WTC11 (cell line): ENCODE measurements at regions not wholly inside any gene's neighbourhood (a gene's known extent, or its start where the extent isn't known, plus 50 kb on each side); places are given as distances from the start of the nearest gene placed in this dataset.

ENCODE experiments used
- ATAC-seq: fragments of 200-7000 bp; cut with Tn5 transposase; 2 replicates; pipeline ENCODE4 v1.10.0; 2021; ENCODE audit warnings: mild to moderate bottlenecking, moderate library complexity
- CTCF ChIA-PET: fragments of 300-600 bp; sonication (Branson Sonifier 250); formaldehyde crosslinking; loops from one replicate; lab custom pipeline; 2021; ENCODE audit warnings: antibody characterized with exemption; lab: Charles Lee
- POLR2A ChIA-PET: fragments of 350-600 bp; sonication (Branson Sonifier 250); formaldehyde crosslinking; loops from one replicate; lab custom pipeline; 2021; ENCODE audit warnings: antibody characterized with exemption; lab: Charles Lee
- DNase-seq: peaks from one replicate; pipeline ENCODE4 v3.0.0; 2021; ENCODE audit warnings: low spot score
- H3K27ac Mint-ChIP-seq: 2 replicates; pipeline ENCODE4 v1.8.0; 2021; ENCODE audit warnings: mixed read lengths
- H3K27me3 Mint-ChIP-seq: 2 replicates; pipeline ENCODE4 v1.8.0; 2021; ENCODE audit warnings: low read depth, mild to moderate bottlenecking, moderate library complexity, mixed read lengths
- H3K36me3 Mint-ChIP-seq: 2 replicates; pipeline ENCODE4 v1.8.0; 2021; ENCODE audit warnings: mixed read lengths
- H3K4me1 Mint-ChIP-seq: 2 replicates; pipeline ENCODE4 v1.8.0; 2022; ENCODE audit warnings: mixed read lengths
- H3K4me3 Mint-ChIP-seq: 2 replicates; pipeline ENCODE4 v1.8.0; 2021; ENCODE audit warnings: mild to moderate bottlenecking, moderate library complexity, mixed read lengths
- H3K9me3 Mint-ChIP-seq: 2 replicates; pipeline ENCODE4 v1.8.0; 2021; ENCODE audit warnings: mixed read lengths
- CDX4 ChIP-seq: fragments of 250-450 bp; sonication (Bioruptor Pico); IDR thresholded peaks from 2 replicates; pipeline ENCODE4 v1.9.0; 2021; ENCODE audit warnings: moderate library complexity, mild to moderate bottlenecking, inconsistent platforms, borderline replicate concordance
- CREB1 ChIP-seq: sonication (generic); formaldehyde crosslinking; IDR thresholded peaks from 2 replicates; pipeline ENCODE4 v1.8.0; 2023; ENCODE audit warnings: mild to moderate bottlenecking, missing genetic modification reagents
- E2F1 ChIP-seq: sonication (generic); formaldehyde crosslinking; IDR thresholded peaks from 2 replicates; pipeline ENCODE4 v1.8.0; 2022; ENCODE audit warnings: mild to moderate bottlenecking, missing genetic modification reagents
- E2F5 ChIP-seq: sonication (generic); formaldehyde crosslinking; IDR thresholded peaks from 2 replicates; pipeline ENCODE4 v1.8.1; 2022; ENCODE audit warnings: mild to moderate bottlenecking, moderate library complexity, missing genetic modification reagents
- ELF4 ChIP-seq: sonication (generic); formaldehyde crosslinking; IDR thresholded peaks from 2 replicates; pipeline ENCODE4 v1.8.1; 2022; ENCODE audit warnings: low read depth, mild to moderate bottlenecking, moderate library complexity, missing genetic modification reagents
- ETV6 ChIP-seq: sonication (generic); formaldehyde crosslinking; IDR thresholded peaks from 2 replicates; pipeline ENCODE4 v1.8.1; 2022; ENCODE audit warnings: mild to moderate bottlenecking, missing genetic modification reagents
- FOXJ3 ChIP-seq: sonication (generic); formaldehyde crosslinking; IDR thresholded peaks from 2 replicates; pipeline ENCODE4 v1.9.0; 2021; ENCODE audit warnings: missing genetic modification reagents, mild to moderate bottlenecking, borderline replicate concordance
- GABPB1 ChIP-seq: sonication (generic); formaldehyde crosslinking; IDR thresholded peaks from 2 replicates; pipeline ENCODE4 v1.8.1; 2023; ENCODE audit warnings: mild to moderate bottlenecking, missing genetic modification reagents
- GTF2I ChIP-seq: fragments of 250-450 bp; sonication (Bioruptor Pico); conservative IDR thresholded peaks from 2 replicates; pipeline ENCODE4 v1.4.0; 2021; ENCODE audit warnings: mild to moderate bottlenecking
- JUN ChIP-seq: sonication (generic); formaldehyde crosslinking; IDR thresholded peaks from 2 replicates; pipeline ENCODE4 v1.8.0; 2023; ENCODE audit warnings: mild to moderate bottlenecking, missing genetic modification reagents
- KAT7 ChIP-seq: sonication (generic); formaldehyde crosslinking; IDR thresholded peaks from 2 replicates; pipeline ENCODE4 v1.8.1; 2023; ENCODE audit warnings: missing genetic modification reagents, mild to moderate bottlenecking, borderline replicate concordance
- MAX ChIP-seq: sonication (generic); formaldehyde crosslinking; IDR thresholded peaks from 2 replicates; pipeline ENCODE4 v1.8.0; 2022; ENCODE audit warnings: mild to moderate bottlenecking, missing genetic modification reagents
- MLX ChIP-seq: sonication (generic); formaldehyde crosslinking; IDR thresholded peaks from 2 replicates; pipeline ENCODE4 v1.8.1; 2023; ENCODE audit warnings: mild to moderate bottlenecking, missing genetic modification reagents, moderate library complexity
- NFATC4 ChIP-seq: fragments of 250-450 bp; sonication (Bioruptor Pico); IDR thresholded peaks from 2 replicates; pipeline ENCODE4 v1.9.0; 2021; ENCODE audit warnings: mild to moderate bottlenecking
- RORB ChIP-seq: fragments of 250-450 bp; sonication (Bioruptor Pico); IDR thresholded peaks from 2 replicates; pipeline ENCODE4 v1.9.0; 2021; ENCODE audit warnings: mild to moderate bottlenecking
- SMAD4 ChIP-seq: sonication (generic); formaldehyde crosslinking; IDR thresholded peaks from 2 replicates; pipeline ENCODE4 v1.8.0; 2022; ENCODE audit warnings: mild to moderate bottlenecking, missing genetic modification reagents
- SP1 ChIP-seq: sonication (generic); formaldehyde crosslinking; conservative IDR thresholded peaks from 2 replicates; pipeline ENCODE4 v1.8.1; 2022; ENCODE audit warnings: missing genetic modification reagents
- TEAD4 ChIP-seq: sonication (generic); formaldehyde crosslinking; IDR thresholded peaks from 2 replicates; pipeline ENCODE4 v1.8.0; 2022; ENCODE audit warnings: mild to moderate bottlenecking, missing genetic modification reagents
- ZNF138 ChIP-seq: sonication (generic); formaldehyde crosslinking; conservative IDR thresholded peaks from 2 replicates; pipeline ENCODE4 v1.8.1; 2022; ENCODE audit warnings: mild to moderate bottlenecking, moderate library complexity, missing genetic modification reagents
- ZNF232 ChIP-seq: sonication (generic); formaldehyde crosslinking; IDR thresholded peaks from 2 replicates; pipeline ENCODE4 v1.8.0; 2022; ENCODE audit warnings: mild to moderate bottlenecking, missing genetic modification reagents
- ZNF512 ChIP-seq: sonication (generic); formaldehyde crosslinking; IDR thresholded peaks from 2 replicates; pipeline ENCODE4 v1.8.1; 2022; ENCODE audit warnings: missing genetic modification reagents, borderline replicate concordance

GRCh38 chr9:107789001-107789700, 299.6 kb upstream of the KLF4 start (continued):
- TF ChIP-seq MLX (CRISPR knock-in tag) (no peak), E2F1 (CRISPR knock-in tag) (no peak), ZNF138 (CRISPR knock-in tag) (no peak), SMAD4 (CRISPR knock-in tag) (no peak), ELF4 (CRISPR knock-in tag) (no peak), MAX (CRISPR knock-in tag) (no peak), CDX4 (CRISPR knock-in tag) (no peak), E2F5 (CRISPR knock-in tag) (no peak), FOXJ3 (CRISPR knock-in tag) (no peak), ETV6 (no peak)

- H3K27me3 Mint-ChIP-seq, result no peaks in the 10 kb centered on the region
- no peaks in the 10 kb centered on the region; the same call in 1 of the 2 replicates for H3K9me3 Mint-ChIP-seq
- H3K36me3 Mint-ChIP-seq, result no peaks in the 10 kb centered on the region
- H3K4me3 Mint-ChIP-seq, result no peak overlapping the region
- no peak for DNase-seq
- POLR2A ChIA-PET, result interaction anchor here (0.6 kb wide), 1 partner anchor 40 kb away, joined by 4 read pairs; no protein-coding TSS in a partner anchor
- ATAC-seq, result no peak
- TF ChIP-seq CREB1 (CRISPR knock-in tag) (no peak), TEAD4 (CRISPR knock-in tag) (no peak), KAT7 (CRISPR knock-in tag) (no peak), ZNF232 (CRISPR knock-in tag) (no peak), NFATC4 (CRISPR knock-in tag) (no peak), JUN (CRISPR knock-in tag) (no peak), RORB (CRISPR knock-in tag) (no peak), FOXJ3 (CRISPR knock-in tag) (no peak), GABPB1 (no peak), SP1 (no peak), GTF2I (CRISPR knock-in tag) (no peak), ZNF512 (CRISPR knock-in tag) (no peak)
- CTCF ChIA-PET, result no interaction called here
- H3K4me1 Mint-ChIP-seq, result no peaks in the 10 kb centered on the region
- H3K27ac Mint-ChIP-seq, result no peak overlapping the region
These were observed 297.0 kb upstream of the KLF4 start for GRCh38 chr9:107786561-107786960.
